Tibial nerve (tissue), 4 donors: ENCODE measurements at regions not wholly inside any gene's neighbourhood (a gene's known extent, or its start where the extent isn't known, plus 50 kb on each side); places are given as distances from the start of the nearest gene placed in this dataset.

ENCODE experiments used
- CTCF ChIP-seq, 5 experiments: fragments of 200-600 bp in 3 of 5; fragments of 450-650 bp in 2 of 5; sonication (generic) in 3 of 5; IDR thresholded peaks; one replicate each; pipeline ENCODE4 v1.5.1; 2016 to 2019; ENCODE audit warnings: antibody characterized with exemption in 5 of 5, mild to moderate bottlenecking in 3 of 5, moderate library complexity in 2 of 5
- EP300 ChIP-seq, 2 donors: sonication (generic); formaldehyde crosslinking; IDR thresholded peaks; one replicate each; pipeline ENCODE4 v1.6.1; 2017; ENCODE audit warnings: antibody characterized with exemption in 2 of 2, mild to moderate bottlenecking in 1 of 2
- POLR2A ChIP-seq, 2 donors: fragments of 450-650 bp; IDR thresholded peaks; one replicate each; pipeline ENCODE4 v1.6.1; 2017; ENCODE audit warnings: antibody characterized with exemption in 2 of 2, mild to moderate bottlenecking in 2 of 2, moderate library complexity in 2 of 2

GRCh38 chr2:198861080-198861479, 596.7 kb downstream of the SATB2 start:
- no peak for TF ChIP-seq CTCF (IDR thresholded peaks at IDR 0.05)
- TF ChIP-seq POLR2A (IDR thresholded peaks at IDR 0.05): no peak
- TF ChIP-seq EP300 (IDR thresholded peaks at IDR 0.05): no peak
